SK-N-SH (cell line): ENCODE measurements at regions not wholly inside any gene's neighbourhood (a gene's known extent, or its start where the extent isn't known, plus 50 kb on each side); places are given as distances from the start of the nearest gene placed in this dataset.

Experiments used
- CTCF ChIA-PET: fragments of 300-600, 350-600 bp; formaldehyde crosslinking; extraction: SDS; loops from one replicate; lab custom pipeline; 2021; lab: Yijun Ruan, JAX
- POLR2A ChIA-PET: fragments of 350-600 bp; sonication (Branson Sonifier 250); formaldehyde crosslinking; extraction: SDS; loops from one replicate; lab custom pipeline; 2020; ENCODE audit warnings: antibody characterized with exemption, inconsistent platforms; lab: Yijun Ruan, JAX
- DNase-seq: peaks from one replicate; pipeline ENCODE4 v3.0.0; 2012
- H2AFZ ChIP-seq: fragments of 200-600 bp; sonication (generic); 2 replicates; pipeline ENCODE4 v1.8.1; 2016; ENCODE audit warnings: antibody characterized with exemption, mild to moderate bottlenecking, low read depth
- H3F3A ChIP-seq: fragments of 200-600 bp; sonication (generic); replicated peaks from 2 replicates; pipeline ENCODE3; 2016; ENCODE audit warnings: antibody characterized with exemption, mild to moderate bottlenecking; ENCODE audit not compliant: insufficient read depth
- H3K27ac ChIP-seq, 2 experiments: fragments of 200-500 bp in 1 of 2; fragments of 200-600 bp in 1 of 2; sonication (Bioruptor generic) in 1 of 2; sonication (generic), shearing (Covaris generic) in 1 of 2; 2 replicates each; pipeline versions ENCODE4 v1.5.1 to v1.6.1; 2014 to 2016; ENCODE audit warnings: low read depth in 2 of 2, inconsistent platforms in 1 of 2, low read length in 1 of 2, mild to moderate bottlenecking in 1 of 2, mixed read lengths in 1 of 2
- H3K27me3 ChIP-seq: fragments of 200-600 bp; sonication (generic), shearing (Covaris generic); 2 replicates; pipeline ENCODE4 v1.6.1; 2016; ENCODE audit warnings: mixed run types; ENCODE audit not compliant: insufficient read depth
- H3K36me3 ChIP-seq, 2 experiments: fragments of 200-500 bp in 1 of 2; fragments of 200-600 bp in 1 of 2; sonication (Bioruptor generic) in 1 of 2; sonication (generic) in 1 of 2; replicated peaks in 1 of 2; 2 replicates each; pipeline versions ENCODE3 to v1.5.1; 2014 to 2016; ENCODE audit warnings: low read length in 1 of 2, mild to moderate bottlenecking in 1 of 2; ENCODE audit not compliant: insufficient read depth in 2 of 2, control insufficient read depth in 1 of 2
- H3K4me1 ChIP-seq, 2 experiments: fragments of 200-500 bp in 1 of 2; fragments of 200-600 bp in 1 of 2; sonication (Bioruptor generic) in 1 of 2; sonication (generic), shearing (Covaris generic) in 1 of 2; 2 replicates each; pipeline versions ENCODE4 v1.5.1 to v1.6.1; 2014 to 2016; ENCODE audit warnings: low read depth in 1 of 2, low read length in 1 of 2, mixed run types in 1 of 2; ENCODE audit not compliant: insufficient read depth in 2 of 2, control insufficient read depth in 1 of 2
- H3K4me2 ChIP-seq: fragments of 200-600 bp; sonication (generic), shearing (Covaris generic); 2 replicates; pipeline ENCODE4 v1.6.1; 2017; ENCODE audit warnings: mixed run types
- H3K4me3 ChIP-seq, 2 experiments: fragments of 200-500 bp in 1 of 2; fragments of 200-600 bp in 1 of 2; sonication (Bioruptor generic) in 1 of 2; sonication (generic), shearing (Covaris generic) in 1 of 2; 2 replicates each; pipeline versions ENCODE4 v1.5.1 to v1.8.1; 2014 to 2016; ENCODE audit warnings: low read depth in 2 of 2, inconsistent platforms in 1 of 2, low read length in 1 of 2, mild to moderate bottlenecking in 1 of 2, mixed read lengths in 1 of 2, moderate library complexity in 1 of 2
- H3K79me2 ChIP-seq: fragments of 200-600 bp; sonication (generic); 2 replicates; pipeline ENCODE4 v1.8.1; 2017; ENCODE audit warnings: mild to moderate bottlenecking; ENCODE audit not compliant: insufficient read depth
- H3K9ac ChIP-seq: fragments of 200-600 bp; sonication (generic); 2 replicates; pipeline ENCODE4 v1.6.1; 2017; ENCODE audit warnings: mixed run types
- H3K9me2 ChIP-seq: fragments of 200-600 bp; sonication (generic); 2 replicates; pipeline ENCODE4 v1.6.1; 2017; ENCODE audit warnings: mixed run types
- H3K9me3 ChIP-seq: fragments of 200-600 bp; sonication (generic); 2 replicates; pipeline ENCODE4 v1.6.1; 2017; ENCODE audit warnings: mixed run types, mild to moderate bottlenecking, moderate library complexity
- H4K20me1 ChIP-seq: fragments of 200-600 bp; sonication (generic); 2 replicates; pipeline ENCODE4 v1.6.1; 2017; ENCODE audit warnings: mild to moderate bottlenecking, mixed run types; ENCODE audit not compliant: insufficient read depth
- CHD2 ChIP-seq: fragments of 150-350 bp; IDR thresholded peaks from 2 replicates; pipeline ENCODE4 v1.6.1; 2018; ENCODE audit warnings: low read length; ENCODE audit not compliant: partially characterized antibody
- EP300 ChIP-seq, 2 experiments: IDR thresholded peaks; 2 replicates each; pipeline versions ENCODE4 v1.4.0 to v1.6.1; 2012; ENCODE audit warnings: borderline replicate concordance in 1 of 2, low read depth in 1 of 2, low read length in 1 of 2
- EZH2phosphoT487 ChIP-seq: fragments of 200-600 bp; sonication (generic); IDR thresholded peaks from 2 replicates; pipeline ENCODE4 v1.6.1; 2017; ENCODE audit warnings: low read depth, mixed run types, mild to moderate bottlenecking, antibody characterized with exemption, moderate library complexity, borderline replicate concordance
- FOSL2 ChIP-seq: IDR thresholded peaks from 2 replicates; pipeline ENCODE4 v1.4.0; 2012; ENCODE audit warnings: low read depth, mild to moderate bottlenecking, moderate library complexity, borderline replicate concordance
- FOXM1 ChIP-seq: IDR thresholded peaks from 2 replicates; pipeline ENCODE4 v1.4.0; 2012; ENCODE audit warnings: low read depth, mild to moderate bottlenecking
- GATA2 ChIP-seq: sonication (generic); formaldehyde crosslinking; IDR thresholded peaks from 2 replicates; pipeline ENCODE4 v1.5.0; 2020; ENCODE audit warnings: mild to moderate bottlenecking, missing genetic modification reagents
- IRF3 ChIP-seq: fragments of 150-350 bp; IDR thresholded peaks from 2 replicates; pipeline ENCODE4 v1.6.1; 2016; ENCODE audit warnings: mild to moderate bottlenecking, low read depth, low read length
- JUND ChIP-seq: IDR thresholded peaks from 2 replicates; pipeline ENCODE4 v1.4.0; 2012
- MEF2A ChIP-seq: IDR thresholded peaks from 2 replicates; pipeline ENCODE4 v1.4.0; 2012; ENCODE audit warnings: low read depth, borderline replicate concordance
- NRF1 ChIP-seq: IDR thresholded peaks from 2 replicates; pipeline ENCODE4 v1.6.1; 2012; ENCODE audit warnings: low read depth, mild to moderate bottlenecking, low read length
- POLR2AphosphoS5 ChIP-seq: IDR thresholded peaks from 2 replicates; pipeline ENCODE4 v1.6.1; 2012; ENCODE audit warnings: low read depth, low read length
- TCF12 ChIP-seq: IDR thresholded peaks from 2 replicates; pipeline ENCODE4 v1.4.0; 2012
- ZBTB33 ChIP-seq: IDR thresholded peaks from 2 replicates; pipeline ENCODE4 v1.4.0; 2012; ENCODE audit warnings: low read depth, borderline replicate concordance
- WGBS: methylation state at CpG from one replicate; pipeline ENCODE4 v1.1.6; 2017; ENCODE audit warnings: low lambda C conversion rate; 5-methylcytosine and 5-hydroxymethylcytosine counted together

- H3K4me3 ChIP-seq, result no peak overlapping the region
- no peaks in the 10 kb centered on the region for H4K20me1 ChIP-seq
- H3K27ac ChIP-seq, result no peak overlapping the region
- no peak for TF ChIP-seq POLR2AphosphoS5
- no peak for TF ChIP-seq IRF3
- no peak for TF ChIP-seq NRF1
- TF ChIP-seq JUND, result no peak
- no peak for TF ChIP-seq FOSL2
- TF ChIP-seq TCF12, result no peak
- TF ChIP-seq MEF2A, result no peak
- no peak for TF ChIP-seq CHD2
- TF ChIP-seq FOXM1, result no peak
- TF ChIP-seq EZH2phosphoT487, result no peak
- H3K9me3 ChIP-seq, result no peaks in the 10 kb centered on the region
- no peaks in the 10 kb centered on the region for H3K79me2 ChIP-seq
- H3K9ac ChIP-seq, result no peak overlapping the region
- no peaks in the 10 kb centered on the region for H3K9me2 ChIP-seq
- H2AFZ ChIP-seq, result no peak overlapping the region
- H3K27me3 ChIP-seq, result no peaks in the 10 kb centered on the region
- H3K36me3 ChIP-seq, result no peaks in the 10 kb centered on the region
- H3K4me2 ChIP-seq, result no peak overlapping the region
- 64% methylated on average over 2 of the region's 2 CpGs for WGBS
- CTCF ChIA-PET, result interaction anchor here (1.1 kb wide), 1 partner anchor 10 kb away, joined by 4 read pairs; no protein-coding TSS in a partner anchor
- no peak for DNase-seq
- POLR2A ChIA-PET, result no interaction called here
- peaks cover 0 to 4% of the 10 kb centered on the region in 2 experiments; a peak in 1 of 4 replicates for H3K4me1 ChIP-seq
- no peaks in the 10 kb centered on the region for H3F3A ChIP-seq
These were observed 1526.0 kb downstream of the MAT2B start for GRCh38 chr5:165031371-165031770.

- H3K27ac ChIP-seq, result no peak overlapping the region
- POLR2A ChIA-PET, result no interaction called here
- H3K9me2 ChIP-seq, result no peaks in the 10 kb centered on the region
- no peak overlapping the region for H2AFZ ChIP-seq
- no peaks in the 10 kb centered on the region for H3K27me3 ChIP-seq
- H3K9me3 ChIP-seq, result no peaks in the 10 kb centered on the region
- H3K9ac ChIP-seq, result no peak overlapping the region
- H4K20me1 ChIP-seq, result no peaks in the 10 kb centered on the region
- H3K4me1 ChIP-seq, result peaks cover 0 to 7% of the 10 kb centered on the region in 2 experiments; a peak in 1 of 4 replicates
- no peaks in the 10 kb centered on the region for H3K79me2 ChIP-seq
- H3K4me3 ChIP-seq, result no peak overlapping the region
- no peak for DNase-seq
- 10% methylated on average over 1 of the region's 1 CpG for WGBS
- H3K4me2 ChIP-seq, result no peak overlapping the region
- no peaks in the 10 kb centered on the region for H3F3A ChIP-seq
- CTCF ChIA-PET, result no interaction called here
- TF ChIP-seq EP300 (IDR thresholded peaks at IDR 0.05; ENCODE audit: borderline replicate concordance in 1 of 2, low read depth in 1 of 2, low read length in 1 of 2), result no peak
- no peak for TF ChIP-seq ZBTB33
- TF ChIP-seq GATA2 (CRISPR knock-in tag), result no peak
- no peak for TF ChIP-seq FOXM1
- no peak for TF ChIP-seq TCF12
- H3K36me3 ChIP-seq, result no peaks in the 10 kb centered on the region
These were observed 1530.1 kb downstream of the MAT2B start for GRCh38 chr5:165035520-165035919.
